DOHH2 (cell line): ENCODE measurements at regions not wholly inside any gene's neighbourhood (a gene's known extent, or its start where the extent isn't known, plus 50 kb on each side); places are given as distances from the start of the nearest gene placed in this dataset.

Experiments
- EZH2phosphoT487 ChIP-seq: fragments of 200-600 bp; sonication (generic); IDR thresholded peaks from 2 replicates; pipeline ENCODE4 v1.6.1; 2017; ENCODE audit warnings: borderline replicate concordance, mild to moderate bottlenecking, antibody characterized with exemption, low read length, moderate library complexity, mixed read lengths
- TF ChIP-seq, protein P1 (sequence below): fragments of 200-600 bp; sonication (generic); IDR thresholded peaks from one replicate; pipeline ENCODE4 v1.5.1; 2014; ENCODE audit warnings: antibody characterized with exemption, mild to moderate bottlenecking, low read depth, low read length; ENCODE audit not compliant: poor library complexity, severe bottlenecking

DNA sequence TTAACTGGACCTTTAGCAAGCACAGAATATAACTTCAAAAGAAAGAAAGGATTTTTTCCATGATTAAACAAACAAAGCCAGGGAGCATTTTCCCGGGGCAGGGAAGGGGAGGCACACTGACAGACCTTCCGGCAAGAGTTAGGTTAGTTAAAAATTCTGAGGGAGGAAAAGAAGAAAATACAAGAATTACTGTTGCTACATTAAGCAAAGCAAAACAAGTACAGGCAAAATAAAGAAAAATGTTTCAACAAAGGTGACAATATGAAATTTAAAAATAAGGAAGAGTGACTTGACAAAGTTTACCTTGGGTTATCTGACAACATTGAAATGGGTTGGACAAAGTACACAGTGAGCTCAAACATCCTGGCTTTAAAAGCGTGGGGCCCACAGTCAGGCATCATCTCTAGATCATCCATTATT is 51.5 kb downstream of the KLF12 start:
- TF ChIP-seq, protein P1, sequence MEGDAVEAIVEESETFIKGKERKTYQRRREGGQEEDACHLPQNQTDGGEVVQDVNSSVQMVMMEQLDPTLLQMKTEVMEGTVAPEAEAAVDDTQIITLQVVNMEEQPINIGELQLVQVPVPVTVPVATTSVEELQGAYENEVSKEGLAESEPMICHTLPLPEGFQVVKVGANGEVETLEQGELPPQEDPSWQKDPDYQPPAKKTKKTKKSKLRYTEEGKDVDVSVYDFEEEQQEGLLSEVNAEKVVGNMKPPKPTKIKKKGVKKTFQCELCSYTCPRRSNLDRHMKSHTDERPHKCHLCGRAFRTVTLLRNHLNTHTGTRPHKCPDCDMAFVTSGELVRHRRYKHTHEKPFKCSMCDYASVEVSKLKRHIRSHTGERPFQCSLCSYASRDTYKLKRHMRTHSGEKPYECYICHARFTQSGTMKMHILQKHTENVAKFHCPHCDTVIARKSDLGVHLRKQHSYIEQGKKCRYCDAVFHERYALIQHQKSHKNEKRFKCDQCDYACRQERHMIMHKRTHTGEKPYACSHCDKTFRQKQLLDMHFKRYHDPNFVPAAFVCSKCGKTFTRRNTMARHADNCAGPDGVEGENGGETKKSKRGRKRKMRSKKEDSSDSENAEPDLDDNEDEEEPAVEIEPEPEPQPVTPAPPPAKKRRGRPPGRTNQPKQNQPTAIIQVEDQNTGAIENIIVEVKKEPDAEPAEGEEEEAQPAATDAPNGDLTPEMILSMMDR, result no peak
- no peak for TF ChIP-seq EZH2phosphoT487
